T-helper 2 cell treated with Interferon-gamma antibody and Interleukin-4, amounts not matched to agents 5 μg/mL and 100 μg/mL, for 36 hours (primary cell): ENCODE measurements at regions not wholly inside any gene's neighbourhood (a gene's known extent, or its start where the extent isn't known, plus 50 kb on each side); places are given as distances from the start of the nearest gene placed in this dataset.
"Not testable (repeated sequence)": the region's sequence is repeated elsewhere in the genome, so short reads cannot be mapped to it uniquely, and the experiment has no call there.

Experiments used
- DNase-seq: peaks from one replicate; pipeline ENCODE4 v3.0.0; 2021; ENCODE audit warnings: low spot score
- H3K27ac Mint-ChIP-seq: one replicate; pipeline ENCODE4 v1.8.0; 2021; ENCODE audit warnings: mild to moderate bottlenecking, mixed read lengths
- H3K27me3 Mint-ChIP-seq: one replicate; pipeline ENCODE4 v1.8.0; 2021; ENCODE audit warnings: low read depth, mixed read lengths
- H3K36me3 Mint-ChIP-seq: one replicate; pipeline ENCODE4 v1.8.0; 2021; ENCODE audit warnings: low read depth, mixed read lengths
- H3K4me1 Mint-ChIP-seq: one replicate; pipeline ENCODE4 v1.8.0; 2021; ENCODE audit warnings: low read depth, mixed read lengths
- H3K4me3 Mint-ChIP-seq: one replicate; pipeline ENCODE4 v1.8.0; 2022; ENCODE audit warnings: mild to moderate bottlenecking, moderate library complexity, mixed read lengths
- H3K9me3 Mint-ChIP-seq: one replicate; pipeline ENCODE4 v1.8.0; 2021; ENCODE audit warnings: mixed read lengths

DNA sequence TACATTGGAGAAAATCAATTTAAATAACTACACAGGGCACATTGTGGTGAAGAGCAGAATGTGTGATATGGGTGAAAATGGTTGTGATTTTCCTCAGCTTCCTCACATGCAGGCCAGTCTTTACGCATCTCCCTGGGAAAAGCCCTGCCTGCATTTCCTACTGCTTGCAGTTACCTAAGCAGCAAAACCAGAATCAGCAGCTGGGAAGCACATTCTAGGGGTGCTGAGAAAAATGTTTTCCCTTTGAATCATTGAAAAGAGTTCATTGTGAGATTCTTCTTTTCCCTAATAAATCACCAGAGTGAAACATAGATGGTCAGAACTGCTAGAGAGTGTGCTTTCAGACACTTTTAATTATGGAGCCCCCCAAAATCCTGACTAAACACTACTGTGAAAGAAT, 656.0 kb downstream of the TDRD15 start:
- Mint-ChIP-seq H3K27me3 (no peaks in the 10 kb centered on the region), H3K36me3 (no peaks in the 10 kb centered on the region), H3K27ac (no peak overlapping the region), H3K4me1 (no peaks in the 10 kb centered on the region), H3K9me3 (peaks cover 7% of the 10 kb centered on the region), H3K4me3 (no peak overlapping the region)
- DNase-seq, result no peak

DNA sequence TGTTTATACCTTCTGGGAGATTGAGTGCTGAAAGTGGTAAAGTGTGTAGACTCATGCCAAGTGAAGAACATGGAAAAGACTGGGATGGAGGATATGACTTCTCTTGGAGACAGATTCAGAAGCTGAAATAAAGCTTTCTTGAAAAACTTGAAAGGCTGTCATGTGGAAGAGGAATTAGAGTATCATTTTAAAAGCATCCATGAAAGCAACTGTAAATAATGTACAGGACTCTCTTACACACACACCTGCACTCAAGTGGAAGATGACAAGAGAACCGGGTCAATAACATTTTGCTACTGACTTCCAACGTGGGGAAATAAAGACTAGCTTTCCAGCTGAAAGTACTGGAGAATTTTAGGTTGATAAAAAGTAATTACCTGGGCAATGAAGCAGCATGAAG, 658.2 kb downstream of the TDRD15 start:
- no peaks in the 10 kb centered on the region for H3K27me3 Mint-ChIP-seq
- no peak overlapping the region for H3K27ac Mint-ChIP-seq
- H3K36me3 Mint-ChIP-seq, result no peaks in the 10 kb centered on the region
- no peak for DNase-seq
- H3K4me3 Mint-ChIP-seq, result no peak overlapping the region
- no peaks in the 10 kb centered on the region for H3K4me1 Mint-ChIP-seq
- H3K9me3 Mint-ChIP-seq, result peaks cover 10% of the 10 kb centered on the region

DNA sequence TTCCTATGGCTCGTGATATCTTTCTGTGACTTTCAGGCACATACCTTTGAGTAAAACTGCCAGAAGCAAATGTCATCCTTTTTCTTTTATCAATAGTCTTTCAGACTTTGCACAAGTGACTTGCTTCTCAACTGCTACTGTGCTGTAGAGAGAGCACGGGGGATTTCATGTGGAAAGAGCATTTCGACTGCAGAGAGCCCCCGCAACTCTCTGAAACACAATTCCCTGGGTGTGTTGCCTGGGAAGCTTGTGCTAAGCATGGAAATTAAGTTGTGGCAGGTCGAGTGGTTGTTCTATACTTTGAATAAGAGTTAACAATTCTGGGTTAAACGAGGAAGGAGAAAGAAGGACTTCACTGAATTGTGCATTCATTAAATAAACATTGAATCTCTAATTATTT, 659.1 kb downstream of the TDRD15 start:
- H3K36me3 Mint-ChIP-seq, result no peaks in the 10 kb centered on the region
- H3K27ac Mint-ChIP-seq, result no peak overlapping the region
- no peak overlapping the region for H3K4me3 Mint-ChIP-seq
- no peak for DNase-seq
- H3K9me3 Mint-ChIP-seq, result peaks cover 10% of the 10 kb centered on the region
- H3K4me1 Mint-ChIP-seq, result no peaks in the 10 kb centered on the region
- H3K27me3 Mint-ChIP-seq, result no peaks in the 10 kb centered on the region

DNA sequence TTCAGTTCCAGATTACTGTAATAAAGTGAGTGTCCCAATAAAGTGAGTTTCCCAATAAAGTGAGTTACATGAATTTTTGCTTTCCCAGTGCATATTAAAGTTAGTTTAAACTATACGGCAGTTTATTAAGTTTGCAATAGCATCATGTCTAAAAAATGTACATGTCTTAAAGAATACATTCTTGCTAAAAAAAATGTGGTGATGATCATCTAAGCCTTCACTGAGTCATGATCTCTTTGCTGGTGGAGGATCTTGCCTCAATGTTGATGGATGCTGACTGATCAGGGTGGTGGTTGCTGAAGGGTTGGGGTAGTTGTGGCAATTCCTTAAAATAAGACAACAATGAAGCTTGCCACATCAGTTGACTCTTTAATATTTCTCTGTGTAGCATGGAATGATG, 664.2 kb downstream of the TDRD15 start:
- Mint-ChIP-seq H3K9me3 (peaks cover 10% of the 10 kb centered on the region), H3K4me1 (no peaks in the 10 kb centered on the region), H3K4me3 (no peak overlapping the region), H3K27ac (no peak overlapping the region), H3K27me3 (no peaks in the 10 kb centered on the region), H3K36me3 (no peaks in the 10 kb centered on the region)
- DNase-seq, result no peak

DNA sequence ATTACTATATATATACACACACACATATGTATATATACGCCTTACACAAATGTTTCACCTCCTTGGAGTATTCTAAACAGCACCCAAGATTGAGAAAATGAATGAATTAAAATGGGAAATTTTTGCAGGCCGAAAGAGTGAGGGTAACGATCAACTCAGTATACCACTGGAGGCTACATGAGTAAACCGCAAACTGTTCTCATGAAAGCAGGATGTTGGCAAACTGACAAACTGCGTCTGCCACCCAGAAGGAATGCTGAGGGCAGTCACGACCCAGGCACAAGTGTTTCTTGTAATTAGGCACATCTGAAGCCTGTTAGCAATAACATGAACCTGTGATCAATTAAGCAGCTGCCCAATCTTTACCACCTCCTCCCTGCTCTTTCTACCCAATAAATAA, 666.5 kb downstream of the TDRD15 start:
- not testable (repeated sequence) for H3K27ac Mint-ChIP-seq

DNA sequence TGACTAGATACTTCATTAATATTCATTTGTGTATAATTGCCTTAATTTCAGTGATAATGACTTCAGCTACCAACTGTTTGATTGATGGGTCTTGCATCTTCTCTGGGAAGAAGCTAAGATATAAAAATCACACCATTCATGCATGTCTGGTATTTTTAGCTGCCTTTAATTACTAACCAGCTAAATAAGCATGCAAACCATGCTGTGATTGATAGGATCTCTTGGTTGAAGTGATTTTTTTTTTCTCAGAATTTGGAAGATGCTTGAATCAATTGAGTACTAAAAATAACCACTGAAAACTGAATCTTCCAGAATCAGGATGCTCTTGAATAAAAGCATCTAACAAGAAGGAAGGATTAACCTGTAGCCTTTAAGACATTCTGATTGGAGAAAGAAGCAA, 668.8 kb downstream of the TDRD15 start:
- no peak for DNase-seq
- Mint-ChIP-seq H3K9me3 (peaks cover 10% of the 10 kb centered on the region), H3K4me3 (no peak overlapping the region), H3K27ac (no peak overlapping the region), H3K36me3 (no peaks in the 10 kb centered on the region), H3K4me1 (no peaks in the 10 kb centered on the region), H3K27me3 (no peaks in the 10 kb centered on the region)

More for the DNA sequence above, 666.5 kb downstream of the TDRD15 start:
- not testable (repeated sequence) for H3K4me3 Mint-ChIP-seq, H3K4me1 Mint-ChIP-seq, H3K36me3 Mint-ChIP-seq, H3K27me3 Mint-ChIP-seq, H3K9me3 Mint-ChIP-seq, DNase-seq

DNA sequence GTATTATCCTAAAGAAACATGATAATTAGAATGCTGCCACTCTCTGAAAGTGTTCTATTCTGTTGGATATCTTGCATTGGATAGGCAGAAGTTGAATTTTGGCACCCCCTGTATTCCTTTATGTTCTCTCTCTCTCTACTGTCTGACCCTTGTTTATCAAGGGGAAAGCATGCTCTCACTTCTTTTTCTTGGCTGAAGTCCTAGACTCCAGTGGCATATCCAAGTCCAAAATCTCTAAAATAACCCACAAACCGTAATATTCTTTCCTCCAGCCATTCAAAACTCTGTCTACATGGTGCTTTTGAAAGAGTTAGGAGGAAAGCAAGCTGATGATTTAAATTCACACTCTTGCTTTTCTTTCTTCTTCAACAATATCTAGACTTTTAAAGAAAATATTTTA, 669.7 kb downstream of the TDRD15 start:
- Mint-ChIP-seq H3K4me3 (no peak overlapping the region), H3K27me3 (no peaks in the 10 kb centered on the region), H3K9me3 (peaks cover 13% of the 10 kb centered on the region), H3K27ac (no peak overlapping the region), H3K36me3 (no peaks in the 10 kb centered on the region), H3K4me1 (no peaks in the 10 kb centered on the region)
- DNase-seq, result no peak

DNA sequence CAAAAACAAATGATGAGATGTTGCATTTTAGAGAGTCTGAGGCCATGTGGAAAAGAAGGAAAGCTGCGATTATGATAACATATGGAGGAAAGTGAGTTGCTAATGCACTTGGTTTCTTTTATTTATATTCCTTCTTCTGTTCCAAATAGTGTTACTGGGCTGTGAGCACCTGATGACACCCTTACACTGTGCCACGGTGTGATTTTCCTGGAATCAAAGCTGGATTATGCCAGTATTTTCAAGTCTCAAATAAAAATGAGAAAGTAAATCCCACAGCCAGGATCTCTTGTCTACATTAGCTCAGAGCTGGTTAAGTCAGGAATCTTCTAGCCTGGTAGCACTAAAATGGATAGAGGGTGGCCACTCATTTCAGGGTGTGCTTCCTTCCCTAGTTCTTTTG, 670.8 kb downstream of the TDRD15 start:
- DNase-seq, result no peak
- Mint-ChIP-seq H3K27me3 (no peaks in the 10 kb centered on the region), H3K36me3 (no peaks in the 10 kb centered on the region), H3K4me1 (no peaks in the 10 kb centered on the region), H3K4me3 (no peak overlapping the region), H3K27ac (no peak overlapping the region), H3K9me3 (peaks cover 13% of the 10 kb centered on the region)

DNA sequence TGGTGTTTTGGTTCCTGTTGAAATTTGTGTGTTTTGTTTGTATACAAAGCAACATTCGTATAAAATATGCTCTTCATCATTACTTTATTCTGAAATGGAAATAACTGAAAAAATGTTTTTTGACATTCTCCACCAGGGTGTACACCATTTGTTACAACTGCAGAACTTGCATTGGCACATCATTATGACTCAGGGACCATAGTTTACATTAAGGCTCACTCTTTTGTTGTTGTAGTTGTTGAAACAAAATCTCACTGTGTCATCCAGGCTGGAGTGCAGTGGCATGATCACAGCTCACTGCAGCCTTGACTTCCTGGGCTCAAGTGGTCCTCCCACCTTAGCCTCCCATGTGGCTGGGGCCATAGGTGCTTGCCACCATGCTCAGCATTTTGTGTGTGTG, 676.6 kb downstream of the TDRD15 start:
- no peak overlapping the region for H3K4me3 Mint-ChIP-seq
- no peak for DNase-seq
- H3K9me3 Mint-ChIP-seq, result peaks cover 19% of the 10 kb centered on the region
- H3K36me3 Mint-ChIP-seq, result no peaks in the 10 kb centered on the region
- no peaks in the 10 kb centered on the region for H3K27me3 Mint-ChIP-seq
- H3K4me1 Mint-ChIP-seq, result no peaks in the 10 kb centered on the region
- no peak overlapping the region for H3K27ac Mint-ChIP-seq

DNA sequence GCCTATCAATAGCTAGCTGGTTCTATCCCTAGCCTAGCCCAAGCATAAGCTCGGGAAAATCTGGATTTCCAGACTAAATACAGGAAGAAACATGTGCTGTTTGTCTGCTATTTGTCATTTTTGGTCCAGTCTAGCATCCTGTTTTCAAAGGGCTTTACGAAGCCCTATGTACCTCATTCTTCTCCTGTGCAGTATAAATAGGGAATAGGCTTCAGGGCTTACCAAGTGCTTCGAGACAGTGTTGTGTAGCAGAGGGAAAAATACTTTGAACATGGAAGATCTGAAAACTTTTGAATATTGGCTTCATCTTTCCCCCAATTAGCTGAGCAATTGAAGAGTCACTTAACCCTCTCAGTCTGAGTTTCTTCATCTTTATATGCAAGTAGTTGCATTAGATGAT, 679.8 kb downstream of the TDRD15 start:
- no peak for DNase-seq
- H3K27me3 Mint-ChIP-seq, result no peaks in the 10 kb centered on the region
- no peak overlapping the region for H3K27ac Mint-ChIP-seq
- H3K4me1 Mint-ChIP-seq, result no peaks in the 10 kb centered on the region
- H3K9me3 Mint-ChIP-seq, result peaks cover 11% of the 10 kb centered on the region
- H3K36me3 Mint-ChIP-seq, result no peaks in the 10 kb centered on the region
- H3K4me3 Mint-ChIP-seq, result no peak overlapping the region

DNA sequence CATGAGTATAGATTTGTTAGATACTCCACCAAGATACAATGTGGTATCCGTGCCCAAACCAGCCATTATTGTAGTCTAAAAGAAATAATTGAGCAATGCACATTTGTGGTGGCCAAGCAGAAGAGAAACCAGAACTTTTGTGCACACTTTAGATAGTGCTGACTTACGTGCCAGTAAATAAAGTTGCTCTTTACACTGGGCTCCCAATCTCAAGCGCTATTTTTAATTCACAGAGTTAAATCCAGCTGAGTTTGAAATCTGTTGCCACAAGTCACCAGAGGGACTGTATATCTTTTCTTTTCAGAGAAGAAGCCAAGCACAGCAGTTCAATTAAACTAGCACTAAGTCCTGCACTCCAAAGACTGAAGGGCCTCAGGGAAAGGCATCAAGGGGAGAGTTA, 680.4 kb downstream of the TDRD15 start:
- H3K9me3 Mint-ChIP-seq, result peaks cover 11% of the 10 kb centered on the region
- no peak for DNase-seq
- no peaks in the 10 kb centered on the region for H3K36me3 Mint-ChIP-seq
- H3K4me1 Mint-ChIP-seq, result no peaks in the 10 kb centered on the region
- H3K27ac Mint-ChIP-seq, result no peak overlapping the region
- no peaks in the 10 kb centered on the region for H3K27me3 Mint-ChIP-seq
- H3K4me3 Mint-ChIP-seq, result no peak overlapping the region

DNA sequence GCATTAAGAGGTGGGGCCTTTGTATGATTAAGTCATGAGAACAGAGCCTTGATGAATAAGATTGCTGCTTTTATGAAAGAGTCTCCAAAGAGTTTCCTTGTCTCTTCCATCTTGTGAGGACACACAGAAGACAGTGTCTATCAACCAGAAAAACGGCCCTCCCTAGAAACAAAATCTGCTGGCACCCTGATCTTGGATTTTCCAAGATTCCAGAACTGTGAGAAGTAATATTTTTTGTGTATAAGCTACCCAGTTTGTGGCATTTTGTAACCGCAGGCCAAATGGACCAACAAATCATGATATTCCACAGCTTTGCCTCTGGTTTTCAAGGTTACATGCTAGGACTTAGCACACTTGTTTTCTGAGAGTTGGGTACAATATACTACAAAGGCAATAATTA, 687.8 kb downstream of the TDRD15 start:
- no peak for DNase-seq
- no peak overlapping the region for H3K27ac Mint-ChIP-seq
- no peaks in the 10 kb centered on the region for H3K27me3 Mint-ChIP-seq
- H3K4me1 Mint-ChIP-seq, result no peaks in the 10 kb centered on the region
- no peak overlapping the region for H3K4me3 Mint-ChIP-seq
- peaks cover 8% of the 10 kb centered on the region for H3K9me3 Mint-ChIP-seq
- H3K36me3 Mint-ChIP-seq, result no peaks in the 10 kb centered on the region

DNA sequence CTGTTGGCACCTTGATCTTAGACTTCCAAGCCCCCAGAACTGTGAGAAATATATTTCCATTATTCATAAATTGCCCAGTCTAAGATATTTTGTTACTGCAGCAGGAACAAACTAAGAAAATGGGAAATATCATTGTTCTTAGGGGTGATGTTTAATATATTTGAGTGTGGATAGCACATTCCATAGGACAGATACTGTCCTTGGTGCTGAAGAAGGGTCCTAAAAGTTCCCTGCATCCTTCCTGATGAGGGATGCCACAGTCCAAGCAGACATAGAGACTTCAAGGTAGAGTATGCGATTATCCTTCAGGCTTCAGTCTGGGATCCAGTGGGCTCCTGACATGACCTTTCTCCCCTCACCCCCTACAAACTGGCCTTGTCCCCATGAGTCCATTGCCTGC, 689.0 kb downstream of the TDRD15 start:
- DNase-seq, result no peak
- peaks cover 13% of the 10 kb centered on the region for H3K9me3 Mint-ChIP-seq
- H3K36me3 Mint-ChIP-seq, result no peaks in the 10 kb centered on the region
- no peaks in the 10 kb centered on the region for H3K27me3 Mint-ChIP-seq
- H3K4me3 Mint-ChIP-seq, result no peak overlapping the region
- no peak overlapping the region for H3K27ac Mint-ChIP-seq
- H3K4me1 Mint-ChIP-seq, result no peaks in the 10 kb centered on the region

DNA sequence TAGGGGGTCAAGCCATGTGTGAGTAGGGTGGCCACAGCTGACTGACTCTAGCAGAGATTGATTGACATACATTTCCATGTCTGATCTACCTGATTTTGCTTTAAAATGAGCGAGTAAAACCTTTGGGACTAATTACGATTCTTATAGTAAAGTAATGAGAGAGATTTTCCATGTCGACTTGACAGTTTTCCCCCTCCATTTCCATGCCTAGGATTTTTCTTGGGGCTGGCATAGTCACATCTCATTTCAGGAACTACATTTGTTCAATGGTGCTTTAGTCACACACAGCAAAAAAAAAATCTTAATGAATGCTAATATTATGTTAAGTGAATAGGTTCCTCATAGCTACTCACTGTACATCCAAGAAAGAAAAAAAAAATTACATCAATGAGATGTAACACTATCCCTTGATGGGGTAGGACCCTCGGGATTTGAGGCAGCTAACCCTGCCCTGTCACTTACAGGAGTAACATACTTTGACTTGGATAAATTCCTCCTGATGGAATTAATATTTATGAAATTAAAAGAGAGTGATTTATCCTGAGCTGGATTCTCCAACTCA, 690.9 kb downstream of the TDRD15 start:
- no peaks in the 10 kb centered on the region for H3K4me1 Mint-ChIP-seq
- H3K9me3 Mint-ChIP-seq, result peaks cover 13% of the 10 kb centered on the region
- H3K4me3 Mint-ChIP-seq, result no peak overlapping the region
- no peak overlapping the region for H3K27ac Mint-ChIP-seq
- no peaks in the 10 kb centered on the region for H3K27me3 Mint-ChIP-seq
- no peak for DNase-seq
- no peaks in the 10 kb centered on the region for H3K36me3 Mint-ChIP-seq

DNA sequence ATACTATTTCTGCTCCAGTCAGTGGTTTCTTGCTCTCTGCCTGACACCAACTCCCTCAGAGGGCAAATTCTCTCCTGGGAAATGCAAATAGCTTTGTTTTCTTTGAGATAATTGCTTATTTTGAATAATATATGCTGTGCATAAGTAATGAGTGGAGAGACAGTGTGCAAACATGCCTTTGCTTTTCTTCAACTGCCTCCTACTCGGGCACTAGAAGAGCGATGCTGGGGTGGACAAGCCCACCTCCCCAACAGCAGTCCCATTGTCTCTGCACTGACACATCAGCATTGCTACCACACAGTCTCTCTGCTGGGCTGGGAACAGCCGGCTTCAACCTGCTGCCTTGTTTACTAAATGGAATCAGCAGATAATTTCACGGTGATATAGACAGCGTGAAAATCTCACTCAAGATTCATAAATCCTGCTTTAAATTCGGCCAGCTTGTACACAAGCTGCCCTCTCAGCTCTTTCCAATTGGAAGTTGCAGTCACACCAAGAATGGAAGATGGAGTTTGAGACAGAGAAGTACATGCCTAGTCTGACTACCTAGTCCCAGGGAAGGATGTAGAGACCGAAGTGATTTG, 694.5 kb downstream of the TDRD15 start:
- no peaks in the 10 kb centered on the region for H3K4me1 Mint-ChIP-seq
- no peak overlapping the region for H3K4me3 Mint-ChIP-seq
- DNase-seq, result no peak
- no peak overlapping the region for H3K27ac Mint-ChIP-seq
- peaks cover 5% of the 10 kb centered on the region for H3K9me3 Mint-ChIP-seq
- H3K27me3 Mint-ChIP-seq, result no peaks in the 10 kb centered on the region
- no peaks in the 10 kb centered on the region for H3K36me3 Mint-ChIP-seq
